ENCODE measurements at regions not wholly inside any gene's neighbourhood (a gene's known extent, or its start where the extent isn't known, plus 50 kb on each side); places are given as distances from the start of the nearest gene placed in this dataset.

GRCh38 chr9:74303945-74304344 is 193.2 kb upstream of the RORB start:
- no peak for TF ChIP-seq CTCF (IDR thresholded peaks at IDR 0.05)
- no peak for TF ChIP-seq POLR2A (IDR thresholded peaks at IDR 0.05)

Measured in body of pancreas (tissue), 4 donors.